Sigmoid colon (tissue), 6 donors: ENCODE measurements at regions not wholly inside any gene's neighbourhood (a gene's known extent, or its start where the extent isn't known, plus 50 kb on each side); places are given as distances from the start of the nearest gene placed in this dataset.

Source experiments
- DNase-seq: peaks from one replicate; pipeline ENCODE4 v3.0.0-alpha.2; 2019
- H3K27ac ChIP-seq, 4 donors: fragments of 200-600 bp; sonication (generic); one replicate each; pipeline ENCODE4 v1.5.1; 2016 to 2019; ENCODE audit warnings: mild to moderate bottlenecking in 1 of 4
- H3K27me3 ChIP-seq, 3 donors: fragments of 200-600 bp; sonication (generic); one replicate each; pipeline ENCODE4 v1.5.1; 2019; ENCODE audit warnings: mild to moderate bottlenecking in 1 of 3
- H3K36me3 ChIP-seq, 4 donors: fragments of 200-600 bp; sonication (generic); one replicate each; pipeline ENCODE4 v1.5.1; 2016 to 2019
- H3K4me1 ChIP-seq, 4 donors: fragments of 200-600 bp; sonication (generic); one replicate each; pipeline ENCODE4 v1.5.1; 2017 to 2019
- H3K4me3 ChIP-seq, 4 donors: fragments of 200-600 bp; sonication (generic); one replicate each; pipeline ENCODE4 v1.5.1; 2017 to 2019; ENCODE audit warnings: mild to moderate bottlenecking in 2 of 4, moderate library complexity in 1 of 4
- H3K9me3 ChIP-seq, 4 donors: fragments of 200-600 bp in 3 of 4; sonication (generic) in 3 of 4; one replicate each; pipeline versions ENCODE4 v1.5.1 to v1.6.1; 2013 to 2019
- CTCF ChIP-seq, 4 experiments: fragments of 450-650 bp in 3 of 4; fragments of 200-600 bp in 1 of 4; IDR thresholded peaks; one replicate each; pipeline ENCODE4 v1.5.1; 2016 to 2019; ENCODE audit warnings: antibody characterized with exemption in 4 of 4, mild to moderate bottlenecking in 3 of 4, moderate library complexity in 2 of 4
- EP300 ChIP-seq, 4 donors: sonication (generic); formaldehyde crosslinking; IDR thresholded peaks; one replicate each; pipeline ENCODE4 v1.6.1; 2017; ENCODE audit warnings: antibody characterized with exemption in 4 of 4
- POLR2A ChIP-seq, 2 donors: fragments of 450-650 bp; IDR thresholded peaks; one replicate each; pipeline ENCODE4 v1.6.1; 2016; ENCODE audit warnings: antibody characterized with exemption in 2 of 2, mild to moderate bottlenecking in 2 of 2, moderate library complexity in 2 of 2
- POLR2AphosphoS5 ChIP-seq, 4 donors: sonication (generic); formaldehyde crosslinking; IDR thresholded peaks; one replicate each; pipeline ENCODE4 v1.6.1; 2017; ENCODE audit warnings: antibody characterized with exemption in 4 of 4
- WGBS, 2 donors: extraction: QIAGEN DNeasy Blood & Tissue Kit; methylation state at CpG; one replicate each; pipeline ENCODE4 v1.1.7; 2013; 5-methylcytosine and 5-hydroxymethylcytosine counted together
- intact Hi-C: fragments of 100-400 bp; cut with DNase I; formaldehyde crosslinking; loops from one replicate; pipeline ENCODE4 v1.15.1; 2023
- donor health status: healthy with polysubstance abuse.
- donor health status: healthy.

- TF ChIP-seq CTCF (IDR thresholded peaks at IDR 0.05): no peak
- TF ChIP-seq POLR2AphosphoS5 (IDR thresholded peaks at IDR 0.05): no peak
- no peak for TF ChIP-seq EP300 (IDR thresholded peaks at IDR 0.05)
- peak; percentile 30 for DNase-seq
- H3K27ac ChIP-seq: no peak overlapping the region
- no peaks in the 10 kb centered on the region for H3K9me3 ChIP-seq
- no peak overlapping the region for H3K4me3 ChIP-seq
- no peaks in the 10 kb centered on the region for H3K36me3 ChIP-seq
- 73 to 76% methylated on average over 8 of the region's 8 CpGs for WGBS, 2 donors
- intact Hi-C loops: no loop called here
- no peaks in the 10 kb centered on the region for H3K4me1 ChIP-seq
- H3K27me3 ChIP-seq: no peaks in the 10 kb centered on the region
These were observed 249.2 kb downstream of the MATN1 start for GRCh38 chr1:30473922-30474817.

DNA sequence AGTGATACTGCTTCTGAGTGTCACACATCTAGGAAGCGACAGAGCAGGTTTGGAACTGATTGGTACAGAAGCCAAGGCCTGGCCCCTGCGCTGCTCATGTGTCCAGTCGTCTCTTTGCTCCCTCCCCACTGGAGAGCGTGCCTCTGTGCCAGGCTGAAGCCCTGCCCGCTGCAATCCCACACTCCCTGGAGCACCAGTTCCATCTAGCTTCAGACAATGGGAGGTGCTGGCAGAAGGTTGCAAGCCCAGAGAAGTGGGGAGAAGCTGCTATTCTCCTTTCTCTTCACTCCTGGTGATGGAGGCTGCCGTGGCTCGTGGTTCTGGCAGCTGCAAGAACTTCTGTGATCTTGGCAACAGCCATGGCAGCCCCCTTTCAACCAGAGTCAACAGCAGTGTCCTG lies 250.9 kb downstream of the MATN1 start:
- H3K27ac ChIP-seq: no peak overlapping the region
- H3K4me3 ChIP-seq: no peak overlapping the region
- intact Hi-C loops: no loop called here
- H3K36me3 ChIP-seq: no peaks in the 10 kb centered on the region
- H3K9me3 ChIP-seq: no peaks in the 10 kb centered on the region
- TF ChIP-seq POLR2AphosphoS5 (IDR thresholded peaks at IDR 0.05) (no peak), CTCF (IDR thresholded peaks at IDR 0.05) (no peak), POLR2A (IDR thresholded peaks at IDR 0.05) (no peak), EP300 (IDR thresholded peaks at IDR 0.05) (no peak)
- no peaks in the 10 kb centered on the region for H3K4me1 ChIP-seq
- peak; percentile 25 for DNase-seq
- WGBS, 2 donors: 64 to 81% methylated on average over 7 of the region's 7 CpGs
- no peaks in the 10 kb centered on the region for H3K27me3 ChIP-seq

- no peaks in the 10 kb centered on the region for H3K36me3 ChIP-seq
- TF ChIP-seq POLR2A (IDR thresholded peaks at IDR 0.05) (no peak), POLR2AphosphoS5 (IDR thresholded peaks at IDR 0.05) (no peak)
- no peaks in the 10 kb centered on the region for H3K9me3 ChIP-seq
- H3K4me3 ChIP-seq: no peak overlapping the region
- no peaks in the 10 kb centered on the region for H3K4me1 ChIP-seq
- DNase-seq: peak; percentile 18
- 39 to 69% methylated on average over 4 of the region's 4 CpGs for WGBS, 2 donors
- H3K27me3 ChIP-seq: no peaks in the 10 kb centered on the region
- intact Hi-C loops: no loop called here
- no peak overlapping the region for H3K27ac ChIP-seq
These were observed 251.4 kb downstream of the MATN1 start for GRCh38 chr1:30472009-30472408.

GRCh38 chr1:30471307-30471706 lies 252.1 kb downstream of the MATN1 start:
- DNase-seq: no peak
- Histone ChIP-seq H3K27me3 (no peaks in the 10 kb centered on the region), H3K4me3 (no peak overlapping the region), H3K9me3 (no peaks in the 10 kb centered on the region), H3K27ac (no peak overlapping the region), H3K4me1 (no peaks in the 10 kb centered on the region), H3K36me3 (no peaks in the 10 kb centered on the region)
- 85 to 93% methylated on average over 2 of the region's 2 CpGs for WGBS, 2 donors
- TF ChIP-seq CTCF (IDR thresholded peaks at IDR 0.05) (no peak), POLR2A (IDR thresholded peaks at IDR 0.05) (no peak), EP300 (IDR thresholded peaks at IDR 0.05) (no peak), POLR2AphosphoS5 (IDR thresholded peaks at IDR 0.05) (no peak)
- intact Hi-C loops: no loop called here

GRCh38 chr1:30469426-30469825 lies 254.0 kb downstream of the MATN1 start:
- H3K4me3 ChIP-seq: no peak overlapping the region
- peak; percentile 10 for DNase-seq
- WGBS, 2 donors: 19 to 62% methylated on average over 5 of the region's 5 CpGs
- no peaks in the 10 kb centered on the region for H3K27me3 ChIP-seq
- no peak overlapping the region for H3K27ac ChIP-seq
- no peaks in the 10 kb centered on the region for H3K9me3 ChIP-seq
- intact Hi-C loops: no loop called here
- TF ChIP-seq CTCF (IDR thresholded peaks at IDR 0.05) (no peak), EP300 (IDR thresholded peaks at IDR 0.05) (no peak), POLR2A (IDR thresholded peaks at IDR 0.05) (no peak), POLR2AphosphoS5 (IDR thresholded peaks at IDR 0.05) (no peak)
- no peaks in the 10 kb centered on the region for H3K4me1 ChIP-seq
- H3K36me3 ChIP-seq: no peaks in the 10 kb centered on the region
